CD4-positive, alpha-beta T cell treated with Interleukin-6 for 4 hours (primary cell): ENCODE measurements at regions not wholly inside any gene's neighbourhood (a gene's known extent, or its start where the extent isn't known, plus 50 kb on each side); places are given as distances from the start of the nearest gene placed in this dataset.
"Not testable (repeated sequence)": the region's sequence is repeated elsewhere in the genome, so short reads cannot be mapped to it uniquely, and the experiment has no call there.

Source experiments
- DNase-seq: peaks from one replicate; pipeline ENCODE4 v3.0.0-alpha.2; 2020; ENCODE audit warnings: mixed read lengths

- DNase-seq, result no peak
Measured at GRCh38 chr5:86671536-86671935, 53.8 kb downstream of the COX7C start.

- DNase-seq, result no peak
Measured at GRCh38 chr5:86674069-86674468, 56.3 kb downstream of the COX7C start.

GRCh38 chr5:86675311-86675710 is 57.6 kb downstream of the COX7C start:
- no peak for DNase-seq

- DNase-seq, result no peak
Measured at GRCh38 chr5:86679529-86679928, 61.8 kb downstream of the COX7C start.

- DNase-seq, result no peak
Measured at GRCh38 chr5:86679949-86680348, 62.2 kb downstream of the COX7C start.

GRCh38 chr5:86684222-86684621 is 66.5 kb downstream of the COX7C start:
- DNase-seq, result no peak

GRCh38 chr5:86686046-86686445 is 68.3 kb downstream of the COX7C start:
- no peak for DNase-seq

GRCh38 chr5:86688406-86688805 is 70.7 kb downstream of the COX7C start:
- no peak for DNase-seq

- DNase-seq, result no peak
Measured at GRCh38 chr5:86689103-86689729, 71.5 kb downstream of the COX7C start.

GRCh38 chr5:86709157-86709881 is 91.6 kb downstream of the COX7C start:
- DNase-seq, result no peak

- no peak for DNase-seq
Measured at GRCh38 chr5:86716121-86716520, 98.4 kb downstream of the COX7C start.

- not testable (repeated sequence) for DNase-seq
Measured at GRCh38 chr5:86731319-86732117, 113.8 kb downstream of the COX7C start.

GRCh38 chr5:86735370-86735769 is 117.6 kb downstream of the COX7C start:
- no peak for DNase-seq

- DNase-seq, result no peak
Measured at GRCh38 chr5:86737579-86737978, 119.8 kb downstream of the COX7C start.

GRCh38 chr5:86748538-86749105 is 130.9 kb downstream of the COX7C start:
- no peak for DNase-seq

GRCh38 chr5:86749841-86750240 is 132.1 kb downstream of the COX7C start:
- DNase-seq, result no peak

GRCh38 chr5:86756839-86757238 is 139.1 kb downstream of the COX7C start:
- DNase-seq, result no peak

- no peak for DNase-seq
Measured at GRCh38 chr5:86757824-86758223, 140.1 kb downstream of the COX7C start.

- no peak for DNase-seq
Measured at GRCh38 chr5:86760661-86761060, 142.9 kb downstream of the COX7C start.

GRCh38 chr5:86763929-86764328 is 146.2 kb downstream of the COX7C start:
- DNase-seq, result no peak

- DNase-seq, result no peak
Measured at GRCh38 chr5:86765778-86766502, 148.2 kb downstream of the COX7C start.

- DNase-seq, result no peak
Measured at GRCh38 chr5:86768699-86769202, 151.0 kb downstream of the COX7C start.

GRCh38 chr5:86780018-86780417 is 162.3 kb downstream of the COX7C start:
- DNase-seq, result no peak
